GM11168 (cell line): ENCODE measurements at regions not wholly inside any gene's neighbourhood (a gene's known extent, or its start where the extent isn't known, plus 50 kb on each side); places are given as distances from the start of the nearest gene placed in this dataset.

Experiments used
- in situ Hi-C: fragments of 300-500 bp; cut with MboI; formaldehyde crosslinking; loops from one replicate; pipeline ENCODE4 v1.12.0; 2022; ENCODE audit warnings: low sequenced_read_pairs; ENCODE audit not compliant: unreplicated experiment

DNA sequence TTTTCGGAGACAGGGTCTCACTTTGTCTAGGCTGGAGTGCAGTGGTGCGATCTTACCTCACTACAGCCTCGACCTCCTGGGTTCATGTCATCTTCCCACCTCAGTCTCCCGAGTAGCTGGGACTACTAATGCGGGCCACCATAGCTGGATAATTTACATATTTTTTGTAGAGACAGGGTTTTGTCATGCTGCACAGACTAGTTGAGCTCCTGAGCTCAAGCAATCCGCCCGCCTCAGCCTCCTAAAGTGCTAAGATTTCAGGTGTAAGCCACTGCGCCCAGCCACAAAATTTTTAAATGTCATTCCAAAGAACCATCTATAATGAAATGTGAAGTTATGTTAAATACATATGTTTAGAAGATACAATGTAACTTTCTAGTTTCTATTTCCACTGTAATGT lies 4747.7 kb upstream of the OR11H1 start:
- in situ Hi-C loops = loop anchor here (5.0 kb wide), 1 partner anchor 287 kb away; no protein-coding TSS in a partner anchor

DNA sequence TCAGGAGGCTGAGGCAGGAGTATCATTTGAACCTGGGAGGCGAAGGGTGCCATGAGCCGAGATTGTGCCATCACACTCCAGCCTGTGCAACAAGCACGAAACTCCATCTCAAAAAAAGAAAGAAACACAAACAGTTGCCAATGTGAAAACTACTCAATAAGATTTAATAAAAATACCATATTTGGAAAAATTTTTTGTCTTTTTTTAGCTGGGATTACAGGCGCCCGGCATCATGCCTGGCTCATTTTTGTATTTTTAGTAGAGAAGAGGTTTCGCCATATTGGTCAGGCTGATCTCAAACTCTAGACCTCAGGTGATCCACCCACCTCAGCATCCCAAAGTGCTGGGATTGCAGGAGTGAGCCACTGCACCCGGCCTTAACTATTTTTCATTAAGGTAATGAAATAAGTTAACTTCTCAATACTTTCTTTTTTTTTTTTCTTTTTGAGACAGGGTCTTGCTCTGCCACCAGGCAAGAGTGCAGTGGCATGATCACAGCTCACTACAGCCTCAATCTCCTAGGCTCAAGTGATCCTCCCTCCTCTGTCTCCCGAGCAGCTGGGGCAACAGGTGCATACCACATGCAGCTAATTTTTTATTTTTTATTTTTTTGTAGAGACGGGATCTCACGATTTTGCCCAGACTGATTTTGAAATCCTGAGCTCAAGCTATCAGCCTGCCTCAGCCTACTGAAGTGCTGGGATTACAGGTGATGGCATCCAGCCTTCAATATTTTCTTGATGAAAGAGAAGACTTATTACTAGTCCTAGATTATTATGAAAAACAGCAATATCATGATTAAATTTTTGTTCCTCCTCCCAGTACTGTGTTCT lies 4746.2 kb upstream of the OR11H1 start:
- in situ Hi-C loops = loop anchor here (5.0 kb wide), 1 partner anchor 286 kb away; no protein-coding TSS in a partner anchor
